GM23248 (cell line): ENCODE measurements at regions not wholly inside any gene's neighbourhood (a gene's known extent, or its start where the extent isn't known, plus 50 kb on each side); places are given as distances from the start of the nearest gene placed in this dataset.

Experiments
- DNase-seq: peaks from one replicate; pipeline ENCODE4 v3.0.0-alpha.2; 2015
- H2AFZ ChIP-seq: fragments of 200-600 bp; sonication (generic); 2 replicates; pipeline ENCODE4 v1.6.1; 2016; ENCODE audit warnings: antibody characterized with exemption
- H3F3A ChIP-seq: fragments of 200-600 bp; sonication (generic); 2 replicates; pipeline ENCODE4 v1.6.1; 2016; ENCODE audit warnings: mild to moderate bottlenecking, antibody characterized with exemption, mixed run types; ENCODE audit not compliant: insufficient read depth
- H3K27ac ChIP-seq: fragments of 200-600 bp; sonication (generic); 2 replicates; pipeline ENCODE4 v1.5.1; 2016; ENCODE audit warnings: mild to moderate bottlenecking
- H3K27me3 ChIP-seq: fragments of 200-600 bp; sonication (generic); replicated peaks from 2 replicates; pipeline ENCODE4 v1.6.1; 2016; ENCODE audit warnings: mild to moderate bottlenecking; ENCODE audit not compliant: insufficient read depth
- H3K36me3 ChIP-seq: fragments of 200-600 bp; sonication (generic); 2 replicates; pipeline ENCODE4 v1.6.1; 2016; ENCODE audit warnings: low read depth, mild to moderate bottlenecking
- H3K4me1 ChIP-seq: fragments of 200-600 bp; sonication (generic); 2 replicates; pipeline ENCODE4 v1.6.1; 2016; ENCODE audit warnings: mild to moderate bottlenecking; ENCODE audit not compliant: insufficient read depth
- H3K4me2 ChIP-seq: fragments of 200-600 bp; sonication (generic); one replicate; pipeline ENCODE4 v1.6.1; 2016; ENCODE audit warnings: mild to moderate bottlenecking; ENCODE audit not compliant: unreplicated experiment
- H3K4me3 ChIP-seq: fragments of 200-600 bp; sonication (generic); 2 replicates; pipeline ENCODE4 v1.5.1; 2016; ENCODE audit warnings: mild to moderate bottlenecking
- H3K79me2 ChIP-seq: fragments of 200-600 bp; sonication (generic); 2 replicates; pipeline ENCODE4 v1.6.1; 2016; ENCODE audit warnings: mild to moderate bottlenecking; ENCODE audit not compliant: insufficient read depth
- H3K9ac ChIP-seq: fragments of 200-600 bp; sonication (generic); 2 replicates; pipeline ENCODE4 v1.6.1; 2016; ENCODE audit warnings: mild to moderate bottlenecking
- H3K9me2 ChIP-seq: fragments of 200-600 bp; sonication (generic); 2 replicates; pipeline ENCODE4 v1.6.1; 2016; ENCODE audit warnings: mixed run types, mild to moderate bottlenecking, moderate library complexity; ENCODE audit not compliant: insufficient read depth
- H3K9me3 ChIP-seq: fragments of 200-600 bp; sonication (generic); one replicate; pipeline ENCODE4 v1.6.1; 2017; ENCODE audit warnings: low read depth
- H4K20me1 ChIP-seq: fragments of 200-600 bp; sonication (generic); 2 replicates; pipeline ENCODE4 v1.6.0; 2016; ENCODE audit not compliant: insufficient read depth
- EZH2 ChIP-seq: fragments of 200-600 bp; sonication (generic); IDR thresholded peaks from 2 replicates; pipeline ENCODE4 v1.6.1; 2018; ENCODE audit warnings: antibody characterized with exemption, mild to moderate bottlenecking; ENCODE audit not compliant: insufficient read depth, poor library complexity, severe bottlenecking
- EZH2phosphoT487 ChIP-seq: fragments of 200-600 bp; sonication (generic); IDR thresholded peaks from 2 replicates; pipeline ENCODE4 v1.6.1; 2018; ENCODE audit warnings: antibody characterized with exemption, moderate library complexity, mild to moderate bottlenecking, low read depth; ENCODE audit not compliant: insufficient read depth
- WGBS, 2 experiments: methylation state at CpG; one replicate each; pipeline ENCODE4 v1.1.6; 2015 to 2017; ENCODE audit warnings: low lambda C conversion rate in 2 of 2, low coverage in 1 of 2; ENCODE audit errors: missing lambda C conversion rate in 2 of 2; 5-methylcytosine and 5-hydroxymethylcytosine counted together
- in situ Hi-C: fragments of 300-500 bp; cut with MboI; formaldehyde crosslinking; loops from 2 replicates; pipeline ENCODE4 v1.15.0; 2020

DNA sequence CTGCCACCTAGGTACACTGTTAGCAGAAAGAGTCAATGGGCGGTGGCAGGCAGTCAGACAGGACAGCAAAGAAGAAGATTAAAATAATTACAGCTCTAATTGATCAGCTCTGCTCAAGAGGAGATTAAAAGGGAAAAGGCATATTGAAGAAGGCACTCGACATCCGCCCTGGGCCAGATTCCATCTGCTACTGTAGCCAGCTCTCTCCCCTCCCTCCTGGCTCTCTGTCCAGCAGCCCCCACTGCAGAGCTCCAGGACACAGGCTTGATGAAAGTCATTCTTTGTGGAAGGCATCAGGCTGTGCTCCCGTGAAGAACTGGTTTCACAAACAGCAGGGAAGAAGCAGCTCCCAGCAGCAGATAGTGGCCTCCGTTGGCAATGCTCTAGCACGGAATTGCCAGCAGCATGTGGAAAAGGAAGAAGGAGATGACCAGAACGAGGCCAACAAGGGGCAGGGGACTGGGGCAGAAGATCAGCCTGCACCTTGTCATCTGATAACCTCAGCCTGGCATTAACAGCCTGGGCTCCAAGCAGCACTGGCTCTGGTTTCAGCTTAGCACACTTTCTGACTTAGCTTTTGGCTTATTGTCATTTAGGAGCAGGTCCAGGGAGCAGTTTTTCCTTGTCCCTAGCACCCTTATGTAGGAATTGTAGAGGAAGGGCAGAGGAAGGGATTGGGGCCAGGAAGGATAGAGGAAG lies 465.9 kb downstream of the KIF16B start:
- no peaks in the 10 kb centered on the region for H4K20me1 ChIP-seq
- no peak overlapping the region for H3K9ac ChIP-seq
- no peaks in the 10 kb centered on the region for H3K9me2 ChIP-seq
- H3K27me3 ChIP-seq, result no peaks in the 10 kb centered on the region
- H3K9me3 ChIP-seq, result no peaks in the 10 kb centered on the region
- WGBS, 2 experiments, result 2 to 4% methylated on average over 7 of the region's 7 CpGs
- TF ChIP-seq EZH2phosphoT487, result no peak
- TF ChIP-seq EZH2, result no peak
- H3K36me3 ChIP-seq, result no peaks in the 10 kb centered on the region
- no peak for DNase-seq
- no peak overlapping the region for H3K27ac ChIP-seq
- H3K4me2 ChIP-seq, result no peak overlapping the region
- no peaks in the 10 kb centered on the region for H3F3A ChIP-seq
- no peak overlapping the region for H2AFZ ChIP-seq
- H3K4me3 ChIP-seq, result no peak overlapping the region
- H3K4me1 ChIP-seq, result no peaks in the 10 kb centered on the region
- H3K79me2 ChIP-seq, result no peaks in the 10 kb centered on the region
- in situ Hi-C loops, result no loop called here

DNA sequence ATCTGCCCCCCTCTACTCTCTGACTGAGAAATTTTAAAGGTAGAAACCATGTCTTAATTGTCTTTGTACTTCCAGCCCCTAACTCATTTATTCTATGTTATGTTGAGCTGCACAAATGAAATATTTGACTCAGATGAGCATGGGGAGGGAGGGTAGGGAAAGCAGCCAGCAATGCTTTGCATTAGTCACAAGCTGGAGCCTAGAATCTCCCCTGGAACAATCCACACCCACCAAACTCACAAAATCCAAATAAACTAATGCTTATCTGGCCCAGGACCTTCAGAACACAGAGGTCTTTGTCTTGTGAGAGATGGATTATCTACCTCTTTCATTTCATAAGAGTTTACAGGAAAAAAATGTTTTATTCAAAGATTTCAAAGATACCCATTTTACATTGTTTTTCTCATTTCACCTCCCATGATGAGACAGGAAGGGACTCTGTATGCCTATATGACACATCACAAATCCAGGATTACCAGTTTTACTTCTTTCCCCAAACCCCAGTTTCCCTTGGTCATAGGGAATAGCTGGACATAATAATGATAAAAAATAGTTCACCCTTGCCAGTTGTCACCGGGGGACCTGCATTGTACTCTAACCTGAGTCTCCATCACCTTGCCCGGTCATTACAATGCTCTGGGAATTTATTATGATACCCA lies 466.9 kb downstream of the KIF16B start:
- H3K4me2 ChIP-seq, result no peak overlapping the region
- H2AFZ ChIP-seq, result no peak overlapping the region
- H3K79me2 ChIP-seq, result no peaks in the 10 kb centered on the region
- no peaks in the 10 kb centered on the region for H3K9me3 ChIP-seq
- H3K4me1 ChIP-seq, result no peaks in the 10 kb centered on the region
- no peaks in the 10 kb centered on the region for H3F3A ChIP-seq
- no peaks in the 10 kb centered on the region for H3K27me3 ChIP-seq
- in situ Hi-C loops, result no loop called here
- H3K36me3 ChIP-seq, result no peaks in the 10 kb centered on the region
- TF ChIP-seq EZH2phosphoT487 (no peak), EZH2 (no peak)
- WGBS, 2 experiments, result 42% methylated on average over 2 of the region's 2 CpGs
- no peak overlapping the region for H3K9ac ChIP-seq
- no peak overlapping the region for H3K4me3 ChIP-seq
- H3K27ac ChIP-seq, result no peak overlapping the region
- H3K9me2 ChIP-seq, result no peaks in the 10 kb centered on the region
- no peak for DNase-seq
- no peaks in the 10 kb centered on the region for H4K20me1 ChIP-seq

DNA sequence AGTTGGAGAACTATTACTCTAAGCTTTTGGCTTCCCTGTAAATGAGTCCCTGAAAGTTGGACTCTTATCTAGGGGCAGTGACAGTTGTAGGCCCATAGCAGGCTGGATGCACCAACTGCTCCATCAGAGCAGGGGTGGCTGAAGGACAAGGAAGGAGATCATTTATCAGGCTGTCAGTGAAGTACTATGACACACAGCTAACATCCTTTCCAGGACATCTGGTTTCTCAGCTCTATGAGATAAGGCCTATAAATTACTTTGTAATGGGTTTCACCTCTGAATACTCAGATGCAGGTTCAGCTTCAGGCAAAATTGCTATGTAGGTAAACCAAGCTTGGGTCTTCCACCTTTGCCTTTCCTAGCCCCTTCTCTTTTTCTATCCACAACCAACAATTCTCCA lies 468.5 kb downstream of the KIF16B start:
- H3K27me3 ChIP-seq, result no peaks in the 10 kb centered on the region
- H3K9me3 ChIP-seq, result no peaks in the 10 kb centered on the region
- in situ Hi-C loops, result no loop called here
- H3K27ac ChIP-seq, result no peak overlapping the region
- TF ChIP-seq EZH2 (no peak), EZH2phosphoT487 (no peak)
- H4K20me1 ChIP-seq, result no peaks in the 10 kb centered on the region
- no peaks in the 10 kb centered on the region for H3K79me2 ChIP-seq
- no peak for DNase-seq
- H2AFZ ChIP-seq, result no peak overlapping the region
- no peak overlapping the region for H3K4me3 ChIP-seq
- no peak overlapping the region for H3K4me2 ChIP-seq
- no peaks in the 10 kb centered on the region for H3K9me2 ChIP-seq
- H3K4me1 ChIP-seq, result no peaks in the 10 kb centered on the region
- H3K36me3 ChIP-seq, result no peaks in the 10 kb centered on the region
- H3K9ac ChIP-seq, result no peak overlapping the region
- no peaks in the 10 kb centered on the region for H3F3A ChIP-seq
